ENCODE measurements at regions not wholly inside any gene's neighbourhood (a gene's known extent, or its start where the extent isn't known, plus 50 kb on each side); places are given as distances from the start of the nearest gene placed in this dataset.

DNA sequence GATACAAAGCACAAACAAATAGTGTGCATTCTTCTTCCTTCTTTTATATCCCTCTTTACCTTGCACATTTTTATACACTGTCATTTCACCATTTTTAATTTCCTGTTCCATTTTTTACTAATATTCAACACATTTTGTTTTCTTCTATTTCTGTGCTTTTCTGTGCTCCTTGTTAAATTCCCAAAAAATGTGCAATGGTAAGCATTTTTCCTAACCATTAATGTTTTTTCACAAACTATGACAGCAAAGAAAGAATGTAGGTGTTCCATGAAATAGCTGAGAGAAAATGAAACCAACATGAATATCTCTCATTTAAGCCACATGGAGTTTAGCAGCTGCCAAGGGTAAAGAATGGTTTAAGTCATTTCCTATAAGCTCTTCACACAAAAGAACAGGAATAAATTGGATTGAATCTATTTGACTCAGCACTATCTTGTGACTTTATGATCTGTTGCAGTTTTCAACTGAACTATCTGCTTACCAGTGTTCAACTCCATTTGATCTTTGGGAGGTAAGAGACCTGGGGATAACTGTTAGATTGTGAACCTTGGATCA is 145.7 kb upstream of the CDH19 start:
- TF ChIP-seq, protein P1, sequence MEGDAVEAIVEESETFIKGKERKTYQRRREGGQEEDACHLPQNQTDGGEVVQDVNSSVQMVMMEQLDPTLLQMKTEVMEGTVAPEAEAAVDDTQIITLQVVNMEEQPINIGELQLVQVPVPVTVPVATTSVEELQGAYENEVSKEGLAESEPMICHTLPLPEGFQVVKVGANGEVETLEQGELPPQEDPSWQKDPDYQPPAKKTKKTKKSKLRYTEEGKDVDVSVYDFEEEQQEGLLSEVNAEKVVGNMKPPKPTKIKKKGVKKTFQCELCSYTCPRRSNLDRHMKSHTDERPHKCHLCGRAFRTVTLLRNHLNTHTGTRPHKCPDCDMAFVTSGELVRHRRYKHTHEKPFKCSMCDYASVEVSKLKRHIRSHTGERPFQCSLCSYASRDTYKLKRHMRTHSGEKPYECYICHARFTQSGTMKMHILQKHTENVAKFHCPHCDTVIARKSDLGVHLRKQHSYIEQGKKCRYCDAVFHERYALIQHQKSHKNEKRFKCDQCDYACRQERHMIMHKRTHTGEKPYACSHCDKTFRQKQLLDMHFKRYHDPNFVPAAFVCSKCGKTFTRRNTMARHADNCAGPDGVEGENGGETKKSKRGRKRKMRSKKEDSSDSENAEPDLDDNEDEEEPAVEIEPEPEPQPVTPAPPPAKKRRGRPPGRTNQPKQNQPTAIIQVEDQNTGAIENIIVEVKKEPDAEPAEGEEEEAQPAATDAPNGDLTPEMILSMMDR (conservative IDR thresholded peaks at IDR 0.05), result no peak
- Histone ChIP-seq H2BK120ac (ENCODE audit: low read depth, low read length, poor library complexity, severe bottlenecking) (no peak overlapping the region), H2AFZ (ENCODE audit: low read length) (no peak overlapping the region), H3K27ac (ENCODE audit: insufficient read length, low read depth, low read length) (no peak overlapping the region), H4K5ac (ENCODE audit: insufficient read length, low read depth, low read length) (no peak overlapping the region), H4K20me1 (ENCODE audit: control insufficient read depth, insufficient read depth, insufficient read length) (no peaks in the 10 kb centered on the region), H2BK12ac (ENCODE audit: insufficient read length, low read depth, low read length) (no peak overlapping the region), H3K18ac (ENCODE audit: insufficient read length, low read depth, low read length) (no peak overlapping the region), H2BK5ac (ENCODE audit: insufficient read length, low read length) (no peak overlapping the region), H3K4me2 (ENCODE audit: insufficient read depth, insufficient read length, low read length) (no peak overlapping the region), H4K8ac (replicated peaks; ENCODE audit: insufficient read length, low read depth, low read length) (no peak overlapping the region), H3K4ac (ENCODE audit: low read depth, low read length) (no peak overlapping the region), H3K56ac (ENCODE audit: insufficient read length, low read depth, low read length) (no peak overlapping the region), H3K9me3 (ENCODE audit: control insufficient read depth, low read depth, low read length) (no peaks in the 10 kb centered on the region), H4K91ac (ENCODE audit: insufficient read length, low read depth, low read length) (no peak overlapping the region), H3K79me1 (ENCODE audit: insufficient read depth, low read depth, low read length, poor library complexity, severe bottlenecking) (no peaks in the 10 kb centered on the region), H3K14ac (ENCODE audit: insufficient read depth, low read length) (no peak overlapping the region), H2BK15ac (ENCODE audit: low read depth, low read length) (no peak overlapping the region), H3K4me1 (ENCODE audit: insufficient read depth, low read length) (no peaks in the 10 kb centered on the region), H2BK20ac (ENCODE audit: low read depth, low read length, poor library complexity, severe bottlenecking) (no peak overlapping the region), H2AK5ac (ENCODE audit: insufficient read length, low read length) (no peak overlapping the region), H3T11ph (ENCODE audit: low read length) (no peak overlapping the region), H3K79me2 (ENCODE audit: insufficient read depth, low read length) (no peaks in the 10 kb centered on the region), H3K27me3 (ENCODE audit: insufficient read depth, low read length) (no peaks in the 10 kb centered on the region), H3K23me2 (ENCODE audit: insufficient read length, low read depth, low read length, poor library complexity, severe bottlenecking) (no peaks in the 10 kb centered on the region), H3K23ac (ENCODE audit: insufficient read length, low read depth, low read length) (no peak overlapping the region), H3K9ac (ENCODE audit: extremely low read depth, insufficient read length, low read length) (no peak overlapping the region)
- H3K27me3 Mint-ChIP-seq (ENCODE audit: low read depth), result no peaks in the 10 kb centered on the region
- no peak overlapping the region for H3K27ac Mint-ChIP-seq
- H3K36me3 Mint-ChIP-seq (ENCODE audit: insufficient read depth in 1 of 3, low read depth in 3 of 3), result no peaks in the 10 kb centered on the region
- H3K4me1 Mint-ChIP-seq, result no peaks in the 10 kb centered on the region
- H3K4me3 Mint-ChIP-seq, result no peak overlapping the region
- no peaks in the 10 kb centered on the region for H3K9me3 Mint-ChIP-seq
- no peak for DNase-seq
